ENCODE measurements at regions not wholly inside any gene's neighbourhood (a gene's known extent, or its start where the extent isn't known, plus 50 kb on each side); places are given as distances from the start of the nearest gene placed in this dataset.
"Not testable (repeated sequence)": the region's sequence is repeated elsewhere in the genome, so short reads cannot be mapped to it uniquely, and the experiment has no call there.

- no peak overlapping the region for H3K27ac ChIP-seq (ENCODE audit: low read length)
- no peaks in the 10 kb centered on the region for H3K27me3 ChIP-seq (ENCODE audit: control insufficient read depth, insufficient read depth)
- H3K9me3 ChIP-seq (ENCODE audit: control insufficient read depth, low read length), result no peaks in the 10 kb centered on the region
- no peaks in the 10 kb centered on the region for H3K4me1 ChIP-seq (ENCODE audit: control insufficient read depth, insufficient read depth, low read length)
- DNase-seq (no peak), ATAC-seq (no peak)
- 71% methylated on average over 3 of the region's 3 CpGs for WGBS
- H3K4me3 ChIP-seq (ENCODE audit: low read length), result no peak overlapping the region
- intact Hi-C loops (cut with DNase I), result no loop called here
These were observed 51.9 kb upstream of the NMUR2 start for GRCh38 chr5:152456815-152457443.

- no peak overlapping the region for H3K27ac ChIP-seq (ENCODE audit: low read length)
- no peak for ATAC-seq
- no peaks in the 10 kb centered on the region for H3K27me3 ChIP-seq (ENCODE audit: control insufficient read depth, insufficient read depth)
- no peak overlapping the region for H3K4me3 ChIP-seq (ENCODE audit: low read length)
- no peak for DNase-seq
- no peaks in the 10 kb centered on the region for H3K9me3 ChIP-seq (ENCODE audit: control insufficient read depth, low read length)
- intact Hi-C loops (cut with DNase I), result no loop called here
- H3K4me1 ChIP-seq (ENCODE audit: control insufficient read depth, insufficient read depth, low read length), result peaks cover 4% of the 10 kb centered on the region
- 41% methylated on average over 4 of the region's 4 CpGs for WGBS
These were observed 57.1 kb upstream of the NMUR2 start for GRCh38 chr5:152462021-152462721.

GRCh38 chr5:152464048-152464447, 59.0 kb upstream of the NMUR2 start:
- intact Hi-C loops (cut with DNase I), result no loop called here
- Histone ChIP-seq H3K27ac (ENCODE audit: low read length) (no peak overlapping the region), H3K4me1 (ENCODE audit: control insufficient read depth, insufficient read depth, low read length) (peaks cover 4% of the 10 kb centered on the region), H3K9me3 (ENCODE audit: control insufficient read depth, low read length) (no peaks in the 10 kb centered on the region), H3K27me3 (ENCODE audit: control insufficient read depth, insufficient read depth) (no peaks in the 10 kb centered on the region), H3K4me3 (ENCODE audit: low read length) (no peak overlapping the region)
- WGBS, result 61% methylated on average over 4 of the region's 4 CpGs
- ATAC-seq, result no peak
- no peak for DNase-seq

GRCh38 chr5:152465140-152465539, 60.1 kb upstream of the NMUR2 start:
- H3K4me3 ChIP-seq (ENCODE audit: low read length), result no peak overlapping the region
- no peaks in the 10 kb centered on the region for H3K27me3 ChIP-seq (ENCODE audit: control insufficient read depth, insufficient read depth)
- DNase-seq (no peak), ATAC-seq (no peak)
- H3K27ac ChIP-seq (ENCODE audit: low read length), result no peak overlapping the region
- H3K4me1 ChIP-seq (ENCODE audit: control insufficient read depth, insufficient read depth, low read length), result peaks cover 4% of the 10 kb centered on the region
- H3K9me3 ChIP-seq (ENCODE audit: control insufficient read depth, low read length), result no peaks in the 10 kb centered on the region
- intact Hi-C loops (cut with DNase I), result no loop called here

- H3K4me3 ChIP-seq (ENCODE audit: low read length), result no peak overlapping the region
- intact Hi-C loops (cut with DNase I), result no loop called here
- no peaks in the 10 kb centered on the region for H3K27me3 ChIP-seq (ENCODE audit: control insufficient read depth, insufficient read depth)
- 39% methylated on average over 3 of the region's 3 CpGs for WGBS
- H3K27ac ChIP-seq (ENCODE audit: low read length), result peak overlapping the region; percentile 30
- peaks cover 4% of the 10 kb centered on the region for H3K4me1 ChIP-seq (ENCODE audit: control insufficient read depth, insufficient read depth, low read length)
- H3K9me3 ChIP-seq (ENCODE audit: control insufficient read depth, low read length), result no peaks in the 10 kb centered on the region
- peak; percentile 57 to 83 for ATAC-seq
- DNase-seq, result no peak
These were observed 61.1 kb upstream of the NMUR2 start for GRCh38 chr5:152466085-152466745.

- H3K9me3 ChIP-seq (ENCODE audit: control insufficient read depth, low read length), result no peaks in the 10 kb centered on the region
- intact Hi-C loops (cut with DNase I), result no loop called here
- DNase-seq, result no peak
- ATAC-seq, result peak in 1 of 2 donors; percentile 47
- peaks cover 2% of the 10 kb centered on the region for H3K4me1 ChIP-seq (ENCODE audit: control insufficient read depth, insufficient read depth, low read length)
- H3K4me3 ChIP-seq (ENCODE audit: low read length), result no peak overlapping the region
- H3K27me3 ChIP-seq (ENCODE audit: control insufficient read depth, insufficient read depth), result no peaks in the 10 kb centered on the region
- H3K27ac ChIP-seq (ENCODE audit: low read length), result no peak overlapping the region
- 48% methylated on average over 3 of the region's 3 CpGs for WGBS
These were observed 65.1 kb upstream of the NMUR2 start for GRCh38 chr5:152470167-152470566.

- Histone ChIP-seq H3K4me3 (ENCODE audit: low read length) (no peak overlapping the region), H3K9me3 (ENCODE audit: control insufficient read depth, low read length) (no peaks in the 10 kb centered on the region), H3K27me3 (ENCODE audit: control insufficient read depth, insufficient read depth) (no peaks in the 10 kb centered on the region), H3K27ac (ENCODE audit: low read length) (no peak overlapping the region), H3K4me1 (ENCODE audit: control insufficient read depth, insufficient read depth, low read length) (no peaks in the 10 kb centered on the region)
- DNase-seq, result no peak
- ATAC-seq, result no peak
- intact Hi-C loops (cut with DNase I), result no loop called here
These were observed 67.0 kb upstream of the NMUR2 start for GRCh38 chr5:152472083-152472482.

- Histone ChIP-seq H3K9me3 (ENCODE audit: control insufficient read depth, low read length) (no peaks in the 10 kb centered on the region), H3K27me3 (ENCODE audit: control insufficient read depth, insufficient read depth) (no peaks in the 10 kb centered on the region), H3K27ac (ENCODE audit: low read length) (no peak overlapping the region), H3K4me1 (ENCODE audit: control insufficient read depth, insufficient read depth, low read length) (no peaks in the 10 kb centered on the region), H3K4me3 (ENCODE audit: low read length) (no peak overlapping the region)
- ATAC-seq, result no peak
- intact Hi-C loops (cut with DNase I), result no loop called here
- DNase-seq, result no peak
- 61% methylated on average over 1 of the region's 1 CpG for WGBS
These were observed 69.9 kb upstream of the NMUR2 start for GRCh38 chr5:152474961-152475360.

GRCh38 chr5:152477536-152477935, 72.5 kb upstream of the NMUR2 start:
- no peak overlapping the region for H3K27ac ChIP-seq (ENCODE audit: low read length)
- H3K4me1 ChIP-seq (ENCODE audit: control insufficient read depth, insufficient read depth, low read length), result no peaks in the 10 kb centered on the region
- DNase-seq (no peak), ATAC-seq (peak in 1 of 2 donors; percentile 19)
- no peaks in the 10 kb centered on the region for H3K9me3 ChIP-seq (ENCODE audit: control insufficient read depth, low read length)
- no peaks in the 10 kb centered on the region for H3K27me3 ChIP-seq (ENCODE audit: control insufficient read depth, insufficient read depth)
- intact Hi-C loops (cut with DNase I), result no loop called here
- WGBS, result 41% methylated on average over 2 of the region's 2 CpGs
- no peak overlapping the region for H3K4me3 ChIP-seq (ENCODE audit: low read length)

GRCh38 chr5:152479866-152480265, 74.8 kb upstream of the NMUR2 start:
- H3K9me3 ChIP-seq (ENCODE audit: control insufficient read depth, low read length); H3K4me3 ChIP-seq (ENCODE audit: low read length); H3K4me1 ChIP-seq (ENCODE audit: control insufficient read depth, insufficient read depth, low read length); H3K27me3 ChIP-seq (ENCODE audit: control insufficient read depth, insufficient read depth); H3K27ac ChIP-seq (ENCODE audit: low read length); ATAC-seq: not testable (repeated sequence)
- intact Hi-C loops (cut with DNase I), result loop anchor here in 1 of 4 donors (10.0 kb wide), 1 partner anchor 85 kb away; no protein-coding TSS in a partner anchor
- DNase-seq, result peak in 1 of 3 donors; percentile 53
- WGBS, result 95% methylated on average over 34 of the region's 35 CpGs

GRCh38 chr5:152480677-152481076, 75.6 kb upstream of the NMUR2 start:
- not testable (repeated sequence) for H3K4me3 ChIP-seq (ENCODE audit: low read length); ATAC-seq; H3K9me3 ChIP-seq (ENCODE audit: control insufficient read depth, low read length); H3K27me3 ChIP-seq (ENCODE audit: control insufficient read depth, insufficient read depth); H3K4me1 ChIP-seq (ENCODE audit: control insufficient read depth, insufficient read depth, low read length); H3K27ac ChIP-seq (ENCODE audit: low read length)
- WGBS, result 91% methylated on average over 12 of the region's 12 CpGs
- intact Hi-C loops (cut with DNase I), result loop anchor here in 1 of 4 donors (10.0 kb wide), 1 partner anchor 86 kb away; no protein-coding TSS in a partner anchor
- DNase-seq, result peak in 1 of 3 donors; percentile 29

All from right cardiac atrium (tissue), 5 donors.